HL-60/S4 treated with retinoic acid at 250 ng/mL for 4 days and 3 days (cell line): ENCODE measurements at regions not wholly inside any gene's neighbourhood (a gene's known extent, or its start where the extent isn't known, plus 50 kb on each side); places are given as distances from the start of the nearest gene placed in this dataset.
"Not testable (repeated sequence)": the region's sequence is repeated elsewhere in the genome, so short reads cannot be mapped to it uniquely, and the experiment has no call there.

Experiments
- in situ Hi-C: fragments of 300-500 bp; cut with MboI; formaldehyde crosslinking; loops from 2 replicates; pipeline ENCODE4 v1.7.0; 2022; ENCODE audit warnings: low sequenced_read_pairs

DNA sequence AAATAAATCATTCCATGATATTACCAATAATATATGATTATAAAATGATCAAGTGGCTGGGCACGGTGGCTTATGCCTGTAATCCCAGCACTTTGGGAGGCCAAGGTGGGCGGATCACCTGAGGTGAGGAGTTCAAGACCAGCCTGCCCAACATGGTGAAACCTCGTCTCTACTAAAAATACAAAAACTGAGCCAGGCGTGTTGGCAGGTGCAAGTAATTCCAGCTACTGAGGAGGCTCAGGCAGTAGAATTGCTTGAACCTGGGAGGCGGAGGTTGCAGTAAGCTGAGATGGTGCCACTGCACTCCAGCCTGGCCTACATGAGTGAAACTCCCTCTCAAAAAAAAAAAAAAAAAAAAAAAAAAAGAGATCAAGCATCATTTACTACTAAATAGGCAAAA, 371.1 kb upstream of the ADAMTS5 start:
- in situ Hi-C loops, result not testable (repeated sequence)

DNA sequence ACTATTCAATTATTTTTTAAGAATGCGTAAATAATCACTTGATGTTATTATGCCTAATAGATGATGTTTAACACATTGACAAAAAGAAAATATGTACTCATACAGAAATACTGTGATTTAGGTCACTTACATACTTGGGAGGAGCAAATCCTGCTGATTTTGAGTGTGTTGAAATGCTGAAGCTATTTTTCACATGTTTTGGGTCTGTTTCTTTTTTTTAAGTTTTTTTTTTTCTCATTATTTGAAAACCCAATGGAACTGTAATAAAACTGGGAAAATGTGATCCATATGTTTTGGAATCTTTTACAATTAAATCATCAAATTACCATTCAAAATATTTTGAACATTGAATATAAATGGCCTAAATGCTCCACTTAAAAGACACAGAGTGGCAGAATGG, 366.2 kb upstream of the ADAMTS5 start:
- in situ Hi-C loops, result no loop called here

DNA sequence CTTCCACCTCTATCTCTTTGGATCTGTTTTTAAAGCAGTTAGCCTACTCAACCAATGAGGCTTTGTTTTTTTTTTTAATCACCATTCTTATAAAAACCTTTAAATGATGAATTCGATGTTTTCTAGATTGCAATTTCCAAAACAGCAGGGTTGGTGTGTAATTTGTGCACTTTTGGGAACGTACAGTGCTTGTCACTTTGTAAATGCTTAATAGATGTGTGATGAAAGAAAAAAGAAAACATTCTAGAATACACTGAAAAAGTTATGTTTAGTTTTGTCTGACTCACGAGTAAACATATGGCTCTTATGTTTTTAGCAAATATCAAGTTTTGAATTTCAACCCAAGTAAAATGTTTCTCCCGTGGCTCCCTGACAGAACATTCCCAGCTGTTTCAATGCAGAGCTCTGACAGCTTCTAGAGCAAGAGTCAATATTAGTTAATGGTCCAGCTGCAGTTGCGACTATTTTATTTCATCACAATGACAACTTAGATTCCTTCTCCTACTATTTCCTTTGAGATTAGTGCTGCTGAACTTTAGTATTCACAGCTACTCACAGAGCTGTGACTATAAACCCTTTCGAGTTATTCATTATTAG, 362.5 kb upstream of the ADAMTS5 start:
- in situ Hi-C loops, result no loop called here

DNA sequence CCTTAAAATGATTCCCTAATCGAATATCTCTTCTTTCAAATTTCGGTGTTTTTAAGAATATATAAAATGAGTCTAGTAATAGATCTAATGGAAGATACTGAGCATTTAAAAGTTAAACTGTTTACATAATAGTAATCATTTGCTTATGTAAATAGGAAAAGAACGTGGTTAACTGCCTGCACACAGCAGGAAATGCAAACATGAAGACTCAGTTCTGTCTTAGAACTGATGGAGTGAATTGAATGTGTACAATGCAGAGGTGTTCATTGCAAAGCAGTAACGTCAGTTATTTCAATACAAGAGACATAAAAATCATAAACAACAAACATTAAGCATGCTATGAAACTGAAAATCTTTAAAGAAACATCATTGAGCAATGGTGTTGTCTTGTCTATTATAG, 359.4 kb upstream of the ADAMTS5 start:
- in situ Hi-C loops, result no loop called here

DNA sequence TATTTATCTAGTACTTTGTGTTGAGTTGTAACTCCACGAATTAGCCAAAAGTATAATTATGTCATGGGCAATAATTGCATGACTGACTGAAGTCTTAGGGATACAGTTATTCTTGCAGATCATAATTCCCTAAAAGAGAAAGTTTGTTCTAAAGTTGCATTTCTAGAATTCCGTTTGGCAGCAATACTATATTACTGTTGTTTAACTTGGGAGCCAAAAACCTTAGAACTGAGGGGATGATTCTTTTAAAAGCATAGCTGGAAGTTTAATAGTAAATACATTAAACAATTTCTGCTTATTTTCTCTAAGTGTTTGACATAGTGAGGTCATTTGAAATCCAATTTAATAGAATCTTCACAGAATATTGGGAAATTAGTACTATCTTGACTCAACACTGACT, 356.4 kb upstream of the ADAMTS5 start:
- in situ Hi-C loops, result no loop called here

- in situ Hi-C loops, result no loop called here
These were observed 354.9 kb upstream of the ADAMTS5 start for GRCh38 chr21:27321791-27322190.

DNA sequence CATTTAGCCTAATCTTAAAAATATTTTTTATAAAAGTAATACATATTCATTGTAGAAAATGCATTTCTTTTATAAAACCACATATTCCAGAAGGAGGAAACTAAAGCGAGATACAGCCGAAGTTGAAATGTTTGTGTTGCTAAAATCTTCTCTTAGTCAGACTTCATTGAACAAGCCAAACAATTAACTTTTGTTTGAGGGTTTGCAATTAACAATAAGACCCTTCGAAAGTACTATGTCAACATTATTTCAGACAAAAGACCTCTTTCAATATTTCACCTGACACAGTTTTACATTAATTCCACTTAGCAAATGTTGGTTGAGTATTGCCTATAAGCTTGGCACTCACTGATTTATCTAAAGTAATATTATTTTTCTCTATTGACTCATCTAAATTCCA, 354.0 kb upstream of the ADAMTS5 start:
- in situ Hi-C loops, result no loop called here

DNA sequence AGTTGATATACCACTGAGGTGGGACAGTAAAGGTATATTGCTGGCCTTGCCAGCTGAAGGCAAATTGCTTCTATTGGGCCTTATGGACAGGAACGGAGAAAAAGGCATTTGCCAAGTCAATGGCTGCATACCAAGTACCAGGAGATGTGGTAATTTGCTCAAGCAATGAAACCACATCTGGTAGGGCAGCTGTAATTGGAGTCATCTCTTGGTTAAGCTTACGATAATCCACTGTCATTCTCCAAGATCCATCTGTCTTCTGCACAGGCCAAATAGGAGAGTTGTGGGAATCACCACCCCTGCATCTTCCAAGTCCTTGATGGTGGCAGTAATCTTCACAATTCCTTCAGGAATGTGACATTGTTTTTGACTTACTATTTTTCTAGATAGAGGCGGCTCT, 350.7 kb upstream of the ADAMTS5 start:
- in situ Hi-C loops, result not testable (repeated sequence)

- in situ Hi-C loops, result no loop called here
These were observed 348.5 kb upstream of the ADAMTS5 start for GRCh38 chr21:27315373-27315772.

DNA sequence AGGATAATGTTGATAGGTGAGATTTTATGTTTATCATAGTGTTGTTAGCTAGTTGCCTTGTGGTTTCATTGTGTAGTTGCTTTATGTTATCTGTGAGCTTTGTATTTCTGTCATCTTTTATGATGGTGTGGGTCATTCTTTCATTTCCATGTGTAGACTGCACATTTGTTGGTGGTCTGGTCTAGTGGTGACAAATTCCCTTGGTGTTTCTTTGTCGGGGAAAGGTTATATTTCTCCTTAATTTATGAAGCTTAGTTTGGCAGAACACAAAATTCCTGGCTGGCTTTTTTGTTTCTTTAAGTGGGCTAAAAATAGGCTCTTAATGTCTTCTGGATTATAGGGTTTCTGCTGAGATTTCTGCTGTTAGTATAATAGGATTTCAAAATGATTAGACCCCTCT, 347.2 kb upstream of the ADAMTS5 start:
- in situ Hi-C loops, result no loop called here

GRCh38 chr21:27306791-27307775, 340.2 kb upstream of the ADAMTS5 start:
- in situ Hi-C loops, result no loop called here

GRCh38 chr21:27306206-27306605, 339.3 kb upstream of the ADAMTS5 start:
- in situ Hi-C loops, result no loop called here

DNA sequence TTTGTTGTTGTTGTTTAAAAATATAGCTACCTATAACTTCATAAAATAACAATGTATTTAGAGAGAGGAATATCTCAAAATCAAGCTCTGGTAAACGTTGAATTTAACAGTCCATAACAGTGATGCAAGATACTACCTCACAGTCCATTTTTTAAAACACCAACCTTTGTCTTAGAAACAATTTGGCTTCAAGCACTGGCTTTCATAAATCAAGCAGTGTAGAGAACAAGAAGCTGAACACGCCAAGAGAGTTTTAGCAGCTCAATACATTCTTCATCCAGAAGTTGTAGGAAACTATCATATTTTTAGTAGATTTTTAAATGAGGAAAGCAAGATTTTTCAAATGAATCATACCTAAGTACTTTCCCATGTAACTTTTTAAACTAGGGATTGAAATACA, 334.3 kb upstream of the ADAMTS5 start:
- in situ Hi-C loops, result no loop called here

DNA sequence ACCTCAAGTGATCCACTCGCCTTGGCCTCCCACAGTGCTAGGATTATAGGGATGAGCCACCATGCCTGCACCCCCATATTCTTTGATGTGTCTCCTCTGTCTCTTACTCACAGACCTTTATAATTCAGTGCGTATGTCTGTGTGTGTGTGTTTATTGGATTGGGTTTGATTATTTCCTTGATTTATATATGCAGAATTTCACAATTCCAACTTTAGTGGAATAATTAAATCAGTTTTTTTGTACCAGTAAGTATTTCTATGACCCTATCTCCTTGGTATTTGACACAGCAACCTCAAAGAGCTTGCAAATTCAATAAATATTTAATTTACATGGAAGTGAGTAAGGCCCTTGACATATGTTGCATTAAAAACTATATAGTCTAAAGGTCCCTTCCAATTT, 333.9 kb upstream of the ADAMTS5 start:
- in situ Hi-C loops, result no loop called here

GRCh38 chr21:27298465-27298864, 331.6 kb upstream of the ADAMTS5 start:
- in situ Hi-C loops, result no loop called here

DNA sequence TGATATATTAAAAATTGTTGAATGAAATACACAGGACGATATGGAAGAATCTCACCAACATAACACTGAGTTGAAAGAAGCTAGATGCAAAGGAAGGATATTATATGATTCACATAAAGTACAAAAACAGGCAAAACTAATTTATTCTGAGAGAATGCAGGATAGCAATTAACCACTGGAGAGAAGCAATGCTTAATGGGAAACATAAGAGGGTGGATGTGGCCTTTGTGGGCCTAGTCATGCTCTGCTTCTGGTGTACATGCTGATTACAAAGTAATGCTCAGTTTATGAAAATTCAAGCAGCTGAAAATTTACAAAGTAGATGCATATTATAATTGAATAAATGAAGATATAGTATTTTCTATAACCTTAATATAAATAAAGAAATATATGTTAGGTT, 326.4 kb upstream of the ADAMTS5 start:
- in situ Hi-C loops, result no loop called here

DNA sequence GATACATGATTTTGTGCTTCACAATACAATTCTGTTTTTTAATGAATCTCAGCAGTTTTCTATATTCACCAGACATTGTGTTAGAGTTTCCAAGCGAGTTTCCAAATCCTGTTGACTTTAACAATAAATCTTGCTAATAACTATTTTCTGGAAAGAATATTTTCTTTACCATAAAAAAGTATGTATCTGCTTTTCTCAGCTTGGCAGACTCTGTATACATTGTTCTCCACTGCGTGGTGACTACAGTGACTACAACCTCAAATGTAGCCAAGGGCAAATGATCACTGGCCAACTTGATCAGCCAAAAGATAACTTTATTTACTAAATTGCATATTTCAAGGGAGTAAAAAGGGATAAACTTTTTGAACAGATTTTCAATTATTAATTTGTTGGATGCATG, 325.9 kb upstream of the ADAMTS5 start:
- in situ Hi-C loops, result no loop called here

- in situ Hi-C loops, result no loop called here
These were observed 325.3 kb upstream of the ADAMTS5 start for GRCh38 chr21:27292229-27292628.

GRCh38 chr21:27291006-27291405, 324.1 kb upstream of the ADAMTS5 start:
- in situ Hi-C loops, result no loop called here

DNA sequence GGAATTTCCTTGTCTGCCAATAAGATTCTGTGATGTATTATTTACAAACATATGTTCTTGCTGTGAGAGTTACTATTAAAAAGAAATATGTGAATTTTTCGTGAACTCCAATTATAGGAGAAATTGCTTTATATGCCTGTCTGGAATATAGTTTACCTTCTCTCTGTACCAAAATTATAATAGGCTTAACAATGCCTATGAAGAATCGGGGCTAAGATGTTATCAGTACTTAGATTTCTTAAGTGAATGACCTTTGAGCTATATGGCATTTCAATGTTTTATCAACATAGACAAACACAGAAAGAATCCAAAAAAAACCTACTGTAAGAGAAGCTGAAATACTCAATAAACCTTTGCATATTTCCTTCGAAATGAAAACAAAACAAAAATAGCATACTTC, 323.1 kb upstream of the ADAMTS5 start:
- in situ Hi-C loops, result no loop called here

GRCh38 chr21:27286760-27287159, 319.9 kb upstream of the ADAMTS5 start:
- in situ Hi-C loops, result no loop called here

DNA sequence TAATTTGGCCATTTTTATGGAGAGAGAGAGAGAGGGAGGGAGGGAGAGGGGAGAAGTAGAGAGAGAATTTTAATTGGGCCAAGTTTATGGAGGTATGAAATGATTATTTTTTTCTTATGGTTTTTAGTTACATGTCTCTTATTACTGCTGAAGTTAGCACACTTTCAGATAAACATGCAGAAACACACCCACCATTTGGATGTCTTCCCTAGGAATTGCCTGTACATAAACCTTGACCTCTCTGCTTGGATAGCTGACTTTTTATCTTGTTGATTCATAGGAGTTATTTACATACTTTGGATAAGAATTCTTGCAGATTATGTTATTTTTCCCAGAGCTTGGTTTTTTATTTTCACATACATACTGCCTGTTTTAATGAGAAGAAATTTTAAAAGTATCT, 310.2 kb upstream of the ADAMTS5 start:
- in situ Hi-C loops, result no loop called here
